ENCODE measurements at regions not wholly inside any gene's neighbourhood (a gene's known extent, or its start where the extent isn't known, plus 50 kb on each side); places are given as distances from the start of the nearest gene placed in this dataset.
"Not testable (repeated sequence)": the region's sequence is repeated elsewhere in the genome, so short reads cannot be mapped to it uniquely, and the experiment has no call there.

DNA sequence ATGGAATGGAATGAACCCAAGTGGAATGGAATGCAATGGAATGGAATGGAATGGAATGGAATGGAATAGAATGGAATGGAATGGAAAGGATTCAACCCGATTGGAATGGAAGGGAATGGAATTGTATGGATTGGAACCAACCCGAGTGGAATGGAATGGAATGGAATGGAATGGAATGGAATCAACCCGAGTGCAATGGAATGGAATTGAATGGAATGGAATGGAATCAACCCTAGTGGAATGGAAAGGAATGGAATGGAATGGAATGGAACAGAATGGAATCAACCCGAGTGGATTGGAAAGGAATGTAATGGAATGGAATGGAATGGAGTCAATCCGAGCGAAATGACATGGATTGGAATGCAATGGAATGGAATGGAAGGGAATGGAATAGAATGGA lies 1144.9 kb downstream of the RPIA start:
- not testable (repeated sequence) for DNase-seq, H3K27me3 ChIP-seq, H3K4me3 ChIP-seq, H3K27ac ChIP-seq, H3K36me3 ChIP-seq, H3K4me1 ChIP-seq
- peaks cover 16% of the 10 kb centered on the region; the same call in 1 of the 2 replicates for H3K9me3 ChIP-seq (replicated peaks)

DNA sequence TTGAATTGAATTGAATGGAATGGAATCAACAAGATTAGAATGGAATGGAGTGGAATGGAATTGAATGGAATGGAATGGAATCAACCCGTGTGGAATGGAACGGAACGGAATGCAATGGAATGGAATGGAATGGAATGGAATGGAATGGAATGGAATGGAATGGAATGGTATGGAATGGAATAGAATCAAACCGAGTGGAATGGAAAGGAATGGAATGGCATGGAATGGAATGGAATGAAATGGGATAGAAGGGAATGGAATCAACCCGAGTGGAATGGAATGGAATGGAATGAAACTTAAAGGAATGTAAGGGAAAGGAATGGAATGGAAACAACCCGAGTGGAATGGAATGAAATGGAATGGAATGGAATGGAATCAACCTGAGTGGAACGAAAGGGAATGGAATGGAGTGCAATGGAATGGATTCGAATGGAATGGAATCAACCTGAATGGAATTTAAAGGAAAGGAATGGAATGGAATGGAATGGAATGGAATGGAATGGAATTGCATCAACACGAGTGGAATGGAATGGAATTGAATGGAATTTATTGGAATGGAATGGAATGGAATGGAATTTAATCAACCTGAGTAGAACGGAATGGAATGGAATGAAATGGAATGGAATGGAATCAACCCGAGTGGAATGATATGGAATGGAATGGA lies 1146.6 kb downstream of the RPIA start:
- DNase-seq = no peak
- Histone ChIP-seq H3K9me3 (replicated peaks) (peaks cover 7% of the 10 kb centered on the region; the same call in 1 of the 2 replicates), H3K4me1 (no peaks in the 10 kb centered on the region), H3K36me3 (no peaks in the 10 kb centered on the region), H3K27ac (no peak overlapping the region), H3K4me3 (no peak overlapping the region), H3K27me3 (no peaks in the 10 kb centered on the region)

- not testable (repeated sequence) for H3K27me3 ChIP-seq; H3K4me1 ChIP-seq; H3K4me3 ChIP-seq; H3K9me3 ChIP-seq (replicated peaks); DNase-seq; H3K36me3 ChIP-seq; H3K27ac ChIP-seq
Observed at GRCh38 chr2:89840175-89840574, 1148.7 kb downstream of the RPIA start.

GRCh38 chr2:89840781-89841475 lies 1149.5 kb downstream of the RPIA start:
- H3K27ac ChIP-seq; H3K9me3 ChIP-seq (replicated peaks); DNase-seq; H3K27me3 ChIP-seq; H3K4me3 ChIP-seq; H3K4me1 ChIP-seq; H3K36me3 ChIP-seq: not testable (repeated sequence)

DNA sequence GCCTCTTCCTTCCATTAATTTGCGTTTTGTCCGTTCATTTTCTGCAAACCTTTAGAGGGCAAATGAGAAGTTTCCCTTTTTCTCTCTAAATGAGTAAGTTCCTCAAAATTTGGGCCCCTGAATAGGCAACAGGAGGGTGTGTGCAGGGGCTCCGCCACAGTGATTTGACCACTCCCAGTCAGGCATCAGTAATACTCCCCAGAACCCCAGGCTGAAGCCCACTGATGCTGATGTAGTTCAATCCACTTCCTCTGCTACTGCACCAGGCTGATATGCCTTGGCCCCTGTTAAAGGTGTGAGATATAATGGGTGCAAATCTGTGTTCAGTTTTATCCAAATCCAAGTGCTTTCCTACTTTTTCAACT lies 1150.0 kb downstream of the RPIA start:
- Histone ChIP-seq H3K4me1 (no peaks in the 10 kb centered on the region), H3K4me3 (no peak overlapping the region)

DNA sequence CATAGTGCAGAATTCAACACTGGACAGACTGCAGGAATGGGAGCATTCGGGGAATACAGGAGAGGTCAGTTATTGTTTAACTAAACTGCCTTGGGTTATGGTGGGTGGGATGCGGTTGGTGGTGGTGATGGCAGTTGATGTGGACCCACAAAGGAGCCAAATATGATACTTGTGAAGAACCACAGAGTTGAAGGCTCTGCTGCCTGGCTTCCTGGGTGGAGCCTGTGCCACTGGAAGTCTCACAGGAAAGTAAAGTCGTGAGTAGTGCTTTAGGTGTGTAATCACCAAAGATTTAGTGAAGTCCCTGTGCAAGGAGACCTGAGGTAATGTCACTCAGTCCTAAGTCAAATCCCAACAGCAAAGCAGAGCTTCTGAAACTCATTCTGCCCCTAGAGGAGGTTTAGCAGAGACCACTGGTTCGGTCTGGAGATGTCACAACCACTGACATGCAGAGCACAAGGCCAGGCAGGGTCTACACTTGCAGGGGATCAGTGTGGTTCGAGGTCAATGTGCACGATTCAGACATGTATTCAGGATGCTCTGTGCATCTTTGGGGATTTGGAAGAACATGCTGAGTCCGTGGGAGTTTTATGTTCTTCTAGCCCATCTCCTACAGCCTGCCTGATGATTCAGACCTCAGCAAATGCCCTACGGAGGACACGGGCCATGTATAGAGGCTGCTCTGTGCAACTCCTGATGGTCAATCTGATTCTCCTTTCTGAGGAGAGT lies 1150.9 kb downstream of the RPIA start:
- no peak for DNase-seq
- Histone ChIP-seq H3K4me3 (no peak overlapping the region), H3K9me3 (replicated peaks) (no peaks in the 10 kb centered on the region), H3K4me1 (no peaks in the 10 kb centered on the region), H3K27ac (no peak overlapping the region), H3K36me3 (no peaks in the 10 kb centered on the region), H3K27me3 (peaks cover 5% of the 10 kb centered on the region)

More for the DNA sequence above, 1150.0 kb downstream of the RPIA start:
- no peaks in the 10 kb centered on the region for H3K9me3 ChIP-seq (replicated peaks)
- no peaks in the 10 kb centered on the region for H3K36me3 ChIP-seq
- no peak overlapping the region for H3K27ac ChIP-seq
- H3K27me3 ChIP-seq = peaks cover 5% of the 10 kb centered on the region
- no peak for DNase-seq

DNA sequence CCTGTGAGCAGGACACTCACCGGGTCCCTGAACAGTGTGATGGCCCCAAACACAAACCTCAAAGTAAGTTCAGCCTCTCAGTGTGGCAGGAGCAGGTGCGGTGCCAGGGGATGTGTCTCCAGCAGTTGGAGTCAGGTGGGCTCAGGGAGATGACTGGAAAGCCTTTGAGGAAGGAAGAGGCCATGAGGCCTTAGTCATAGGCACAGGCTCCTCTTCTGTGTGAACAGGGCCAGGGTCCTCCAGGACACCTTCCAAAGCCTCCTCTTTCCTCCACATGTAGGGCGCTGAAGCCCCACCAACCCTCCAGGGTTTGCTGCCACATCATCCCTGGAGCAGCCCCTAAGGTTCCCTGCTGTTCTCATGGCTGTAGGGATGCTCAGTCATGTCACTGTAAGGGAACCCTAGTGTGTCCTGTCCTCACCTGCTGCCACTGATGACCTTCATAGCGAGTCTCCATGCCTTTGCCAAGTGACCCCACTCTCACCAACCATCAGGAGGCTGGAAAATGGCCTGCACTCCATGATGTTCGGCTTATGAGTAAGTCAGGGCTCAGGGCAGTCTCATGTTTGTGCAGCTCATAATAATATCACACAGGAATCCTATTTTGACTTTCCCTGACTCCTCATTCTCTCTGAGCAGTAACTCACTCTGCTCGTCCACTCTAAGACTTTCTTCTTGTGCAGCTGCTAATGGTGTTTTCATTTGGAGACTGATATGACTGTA lies 1152.9 kb downstream of the RPIA start:
- H3K27me3 ChIP-seq = peaks cover 19% of the 10 kb centered on the region
- H3K4me1 ChIP-seq = no peaks in the 10 kb centered on the region
- no peaks in the 10 kb centered on the region for H3K36me3 ChIP-seq
- no peak overlapping the region for H3K27ac ChIP-seq
- H3K4me3 ChIP-seq = no peak overlapping the region
- no peaks in the 10 kb centered on the region for H3K9me3 ChIP-seq (replicated peaks)
- no peak for DNase-seq

GRCh38 chr2:89845532-89845931 lies 1154.1 kb downstream of the RPIA start:
- H3K9me3 ChIP-seq (replicated peaks) = no peaks in the 10 kb centered on the region
- no peak overlapping the region for H3K4me3 ChIP-seq
- DNase-seq = no peak
- no peaks in the 10 kb centered on the region for H3K4me1 ChIP-seq
- no peaks in the 10 kb centered on the region for H3K36me3 ChIP-seq
- H3K27ac ChIP-seq = no peak overlapping the region
- peaks cover 21% of the 10 kb centered on the region for H3K27me3 ChIP-seq

- no peaks in the 10 kb centered on the region for H3K4me1 ChIP-seq
- no peaks in the 10 kb centered on the region for H3K36me3 ChIP-seq
- H3K27ac ChIP-seq = no peak overlapping the region
- H3K27me3 ChIP-seq = peaks cover 32% of the 10 kb centered on the region
- no peaks in the 10 kb centered on the region for H3K9me3 ChIP-seq (replicated peaks)
- no peak for DNase-seq
- no peak overlapping the region for H3K4me3 ChIP-seq
Observed at GRCh38 chr2:89848114-89848513, 1156.6 kb downstream of the RPIA start.

DNA sequence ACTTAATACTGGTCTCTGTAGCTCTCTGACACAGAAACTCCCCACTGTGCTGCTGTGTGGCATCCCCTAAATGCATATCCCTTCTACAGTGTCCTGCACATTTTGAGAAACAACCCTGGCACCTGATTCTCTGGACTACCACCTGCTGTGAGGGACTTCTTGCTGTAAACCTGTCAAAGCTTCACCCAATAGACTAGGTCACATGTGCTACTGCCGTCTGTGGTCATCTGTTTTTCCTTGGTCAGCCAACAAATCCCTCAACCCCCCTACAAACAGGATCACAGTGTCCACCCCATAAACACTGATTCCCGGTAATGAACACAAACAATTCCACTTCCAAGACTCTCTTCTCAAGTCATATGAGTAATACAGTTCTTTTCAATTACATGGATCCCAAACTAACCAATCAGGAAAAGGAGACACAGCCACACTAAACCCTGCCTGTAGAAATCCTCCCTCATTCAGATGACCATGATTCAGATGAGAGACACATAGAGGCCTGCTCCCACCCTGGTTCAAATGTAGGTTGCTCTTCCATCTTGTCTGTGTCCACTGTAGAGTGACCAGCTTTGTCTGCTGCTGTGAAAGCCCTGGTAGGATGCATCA lies 1157.4 kb downstream of the RPIA start:
- Histone ChIP-seq H3K36me3 (no peaks in the 10 kb centered on the region), H3K4me1 (no peaks in the 10 kb centered on the region), H3K9me3 (replicated peaks) (no peaks in the 10 kb centered on the region), H3K27me3 (peaks cover 32% of the 10 kb centered on the region), H3K27ac (no peak overlapping the region), H3K4me3 (no peak overlapping the region)
- no peak for DNase-seq

GRCh38 chr2:89849731-89850130 lies 1158.3 kb downstream of the RPIA start:
- Histone ChIP-seq H3K27me3 (peaks cover 29% of the 10 kb centered on the region), H3K9me3 (replicated peaks) (no peaks in the 10 kb centered on the region), H3K4me3 (no peak overlapping the region), H3K36me3 (no peaks in the 10 kb centered on the region), H3K4me1 (no peaks in the 10 kb centered on the region), H3K27ac (no peak overlapping the region)
- DNase-seq = no peak

DNA sequence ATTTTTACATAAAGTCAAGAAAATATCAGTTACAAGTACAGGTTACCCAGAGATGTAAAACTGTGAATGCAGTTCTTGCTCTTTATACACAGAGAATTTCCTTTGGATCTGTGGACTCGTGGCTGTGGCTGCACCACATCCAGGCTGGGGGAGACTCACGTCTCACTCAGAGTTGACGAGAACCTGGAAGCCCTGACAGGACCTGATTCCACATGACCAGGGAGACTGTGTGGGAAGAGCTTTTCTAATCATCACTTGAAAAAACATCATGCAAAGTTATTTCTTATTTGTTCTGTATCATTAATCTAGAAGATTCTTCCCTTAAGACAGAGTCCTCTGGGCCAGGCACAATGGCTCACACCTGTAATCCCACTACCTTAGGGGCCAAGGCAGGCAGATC lies 1159.0 kb downstream of the RPIA start:
- H3K4me3 ChIP-seq = no peak overlapping the region
- peaks cover 29% of the 10 kb centered on the region for H3K27me3 ChIP-seq
- no peak for DNase-seq
- no peaks in the 10 kb centered on the region for H3K4me1 ChIP-seq
- no peak overlapping the region for H3K27ac ChIP-seq
- no peaks in the 10 kb centered on the region for H3K9me3 ChIP-seq (replicated peaks)
- no peaks in the 10 kb centered on the region for H3K36me3 ChIP-seq

GRCh38 chr2:89850881-89851582 lies 1159.6 kb downstream of the RPIA start:
- Histone ChIP-seq H3K27ac (no peak overlapping the region), H3K36me3 (no peaks in the 10 kb centered on the region), H3K27me3 (peaks cover 28% of the 10 kb centered on the region), H3K9me3 (replicated peaks) (no peaks in the 10 kb centered on the region), H3K4me1 (no peaks in the 10 kb centered on the region), H3K4me3 (no peak overlapping the region)
- DNase-seq = no peak

DNA sequence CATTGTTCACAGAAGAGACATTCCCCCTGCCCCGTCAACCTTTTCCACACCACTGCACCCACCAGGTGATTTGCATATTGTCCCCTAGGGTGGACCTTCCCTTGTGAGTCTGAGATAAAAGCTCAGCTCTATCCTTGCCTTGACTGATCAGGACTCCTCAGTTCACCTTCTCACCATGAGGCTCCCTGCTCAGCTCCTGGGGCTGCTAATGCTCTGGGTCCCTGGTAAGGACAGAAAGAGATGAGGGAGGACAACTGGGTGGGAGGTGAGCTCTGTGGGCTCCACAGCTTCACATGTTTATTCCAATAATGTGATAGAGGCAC lies 1160.1 kb downstream of the RPIA start:
- H3K36me3 ChIP-seq = no peaks in the 10 kb centered on the region
- no peak for DNase-seq
- no peaks in the 10 kb centered on the region for H3K9me3 ChIP-seq (replicated peaks)
- peaks cover 27% of the 10 kb centered on the region for H3K27me3 ChIP-seq
- H3K4me3 ChIP-seq = no peak overlapping the region
- no peaks in the 10 kb centered on the region for H3K4me1 ChIP-seq
- no peak overlapping the region for H3K27ac ChIP-seq

Data from SJCRH30 (cell line).